Activated CD4-positive, CD25-positive, alpha-beta regulatory T cell treated with anti-CD3 and anti-CD28 coated beads, Interleukin-2, amount 50 U/mL, for 16 hours (primary cell): ENCODE measurements at regions not wholly inside any gene's neighbourhood (a gene's known extent, or its start where the extent isn't known, plus 50 kb on each side); places are given as distances from the start of the nearest gene placed in this dataset.

Experiments used
- DNase-seq: peaks from one replicate; pipeline ENCODE4 v3.0.0-alpha.2; 2020; ENCODE audit warnings: low read depth, low spot score

- DNase-seq = no peak
Measured at GRCh38 chr21:35344582-35344981, 295.5 kb upstream of the RUNX1 start.

- DNase-seq = no peak
Measured at GRCh38 chr21:35343046-35343819, 294.1 kb upstream of the RUNX1 start.

- DNase-seq = no peak
Measured at GRCh38 chr21:35342440-35342839, 293.3 kb upstream of the RUNX1 start.

- DNase-seq = no peak
Measured at GRCh38 chr21:35340273-35340672, 291.2 kb upstream of the RUNX1 start.

- DNase-seq = no peak
Measured at GRCh38 chr21:35338881-35339632, 290.0 kb upstream of the RUNX1 start.

- no peak for DNase-seq
Measured at GRCh38 chr21:35338281-35338680, 289.2 kb upstream of the RUNX1 start.

GRCh38 chr21:35337573-35337972 is 288.5 kb upstream of the RUNX1 start:
- no peak for DNase-seq

- no peak for DNase-seq
Measured at GRCh38 chr21:35336534-35336933, 287.4 kb upstream of the RUNX1 start.

- no peak for DNase-seq
Measured at GRCh38 chr21:35335951-35336446, 286.9 kb upstream of the RUNX1 start.

GRCh38 chr21:35333831-35334618 is 284.9 kb upstream of the RUNX1 start:
- DNase-seq = no peak

- DNase-seq = no peak
Measured at GRCh38 chr21:35332841-35333426, 283.8 kb upstream of the RUNX1 start.

GRCh38 chr21:35329940-35330660 is 281.0 kb upstream of the RUNX1 start:
- no peak for DNase-seq

- no peak for DNase-seq
Measured at GRCh38 chr21:35328856-35329455, 279.9 kb upstream of the RUNX1 start.

- DNase-seq = no peak
Measured at GRCh38 chr21:35326677-35327076, 277.6 kb upstream of the RUNX1 start.

GRCh38 chr21:35325953-35326352 is 276.9 kb upstream of the RUNX1 start:
- DNase-seq = no peak

GRCh38 chr21:35324372-35325220 is 275.5 kb upstream of the RUNX1 start:
- DNase-seq = no peak

GRCh38 chr21:35323947-35324346 is 274.8 kb upstream of the RUNX1 start:
- DNase-seq = no peak

- DNase-seq = no peak
Measured at GRCh38 chr21:35321322-35322200, 272.5 kb upstream of the RUNX1 start.
